Esophagus squamous epithelium (tissue), 5 donors: ENCODE measurements at regions not wholly inside any gene's neighbourhood (a gene's known extent, or its start where the extent isn't known, plus 50 kb on each side); places are given as distances from the start of the nearest gene placed in this dataset.

Experiments
- DNase-seq: peaks from one replicate; lab custom pipeline; 2025; lab: John Stamatoyannopoulos, UW
- H3K27ac ChIP-seq, 4 donors: fragments of 200-600 bp; sonication (generic); one replicate each; pipeline ENCODE4 v1.5.1; 2016 to 2019; ENCODE audit warnings: mild to moderate bottlenecking in 1 of 4
- H3K27me3 ChIP-seq, 4 donors: fragments of 200-600 bp; sonication (generic); 1 replicate in 3 of 4; 2 replicates in 1 of 4; pipeline versions ENCODE4 v1.5.1 to v1.6.0; 2017 to 2021; ENCODE audit warnings: antibody characterized with exemption in 1 of 4
- H3K36me3 ChIP-seq, 3 donors: fragments of 200-600 bp; sonication (generic); one replicate each; pipeline ENCODE4 v1.5.1; 2016 to 2019
- H3K4me1 ChIP-seq, 3 donors: fragments of 200-600 bp; sonication (generic); one replicate each; pipeline ENCODE4 v1.5.1; 2017 to 2019
- H3K4me3 ChIP-seq, 4 donors: fragments of 200-600 bp; sonication (generic); 1 replicate in 3 of 4; 2 replicates in 1 of 4; pipeline ENCODE4 v1.5.1; 2016 to 2019; ENCODE audit warnings: mild to moderate bottlenecking in 2 of 4, moderate library complexity in 1 of 4
- H3K9me3 ChIP-seq, 3 donors: fragments of 200-600 bp; sonication (generic); one replicate each; pipeline ENCODE4 v1.5.1; 2016 to 2019
- POLR2A ChIP-seq, 4 donors: fragments of 450-650 bp; IDR thresholded peaks; one replicate each; pipeline ENCODE4 v1.6.1; 2017; ENCODE audit warnings: antibody characterized with exemption in 4 of 4, mild to moderate bottlenecking in 4 of 4, moderate library complexity in 3 of 4
- WGBS, 2 donors: methylation state at CpG; one replicate each; pipeline ENCODE4 v1.1.5; 2018; 5-methylcytosine and 5-hydroxymethylcytosine counted together
- intact Hi-C: fragments of 100-400 bp; cut with DNase I; formaldehyde crosslinking; loops from one replicate; pipeline ENCODE4 v1.15.0; 2022
- TF ChIP-seq, protein P1 (sequence below), 6 experiments: fragments of 450-650 bp in 4 of 6; fragments of 200-600 bp in 2 of 6; sonication (generic) in 2 of 6; IDR thresholded peaks; one replicate each; pipeline ENCODE4 v1.5.1; 2016 to 2019; ENCODE audit warnings: antibody characterized with exemption in 6 of 6, mild to moderate bottlenecking in 4 of 6, moderate library complexity in 4 of 6
- donor health status: DM: yes; HTN: yes; CAD: no.

DNA sequence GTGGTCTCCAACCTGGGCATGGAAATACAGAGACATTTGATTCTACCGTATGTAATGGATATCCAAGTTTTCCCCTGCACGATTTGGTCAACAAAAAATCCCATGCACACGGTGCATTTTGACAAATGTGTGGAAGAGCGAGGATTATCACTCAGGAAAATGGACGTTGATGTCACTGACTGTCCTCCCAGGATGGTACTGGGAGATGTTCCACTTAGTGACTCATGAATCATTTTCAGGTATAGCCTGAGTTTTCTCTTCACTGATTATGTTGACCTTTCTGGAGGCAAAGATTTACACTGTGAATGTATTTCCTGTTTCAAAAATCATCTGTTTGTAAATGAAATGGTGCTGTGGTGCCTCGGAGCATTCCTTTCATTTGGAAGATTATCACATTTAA lies 596.7 kb upstream of the ADAMTS9 start:
- Histone ChIP-seq H3K27me3 (peaks cover 0 to 6% (median 0%) of the 10 kb centered on the region in 4 donors), H3K4me3 (no peak overlapping the region), H3K9me3 (no peaks in the 10 kb centered on the region), H3K36me3 (no peaks in the 10 kb centered on the region), H3K27ac (no peak overlapping the region), H3K4me1 (no peaks in the 10 kb centered on the region)
- WGBS, 2 donors: 54 to 66% methylated on average over 5 to 6 of the region's 6 CpGs
- TF ChIP-seq, protein P1, sequence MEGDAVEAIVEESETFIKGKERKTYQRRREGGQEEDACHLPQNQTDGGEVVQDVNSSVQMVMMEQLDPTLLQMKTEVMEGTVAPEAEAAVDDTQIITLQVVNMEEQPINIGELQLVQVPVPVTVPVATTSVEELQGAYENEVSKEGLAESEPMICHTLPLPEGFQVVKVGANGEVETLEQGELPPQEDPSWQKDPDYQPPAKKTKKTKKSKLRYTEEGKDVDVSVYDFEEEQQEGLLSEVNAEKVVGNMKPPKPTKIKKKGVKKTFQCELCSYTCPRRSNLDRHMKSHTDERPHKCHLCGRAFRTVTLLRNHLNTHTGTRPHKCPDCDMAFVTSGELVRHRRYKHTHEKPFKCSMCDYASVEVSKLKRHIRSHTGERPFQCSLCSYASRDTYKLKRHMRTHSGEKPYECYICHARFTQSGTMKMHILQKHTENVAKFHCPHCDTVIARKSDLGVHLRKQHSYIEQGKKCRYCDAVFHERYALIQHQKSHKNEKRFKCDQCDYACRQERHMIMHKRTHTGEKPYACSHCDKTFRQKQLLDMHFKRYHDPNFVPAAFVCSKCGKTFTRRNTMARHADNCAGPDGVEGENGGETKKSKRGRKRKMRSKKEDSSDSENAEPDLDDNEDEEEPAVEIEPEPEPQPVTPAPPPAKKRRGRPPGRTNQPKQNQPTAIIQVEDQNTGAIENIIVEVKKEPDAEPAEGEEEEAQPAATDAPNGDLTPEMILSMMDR (IDR thresholded peaks at IDR 0.05): no peak
- no peak for TF ChIP-seq POLR2A (IDR thresholded peaks at IDR 0.05)
- intact Hi-C loops: no loop called here
- DNase-seq: no peak

DNA sequence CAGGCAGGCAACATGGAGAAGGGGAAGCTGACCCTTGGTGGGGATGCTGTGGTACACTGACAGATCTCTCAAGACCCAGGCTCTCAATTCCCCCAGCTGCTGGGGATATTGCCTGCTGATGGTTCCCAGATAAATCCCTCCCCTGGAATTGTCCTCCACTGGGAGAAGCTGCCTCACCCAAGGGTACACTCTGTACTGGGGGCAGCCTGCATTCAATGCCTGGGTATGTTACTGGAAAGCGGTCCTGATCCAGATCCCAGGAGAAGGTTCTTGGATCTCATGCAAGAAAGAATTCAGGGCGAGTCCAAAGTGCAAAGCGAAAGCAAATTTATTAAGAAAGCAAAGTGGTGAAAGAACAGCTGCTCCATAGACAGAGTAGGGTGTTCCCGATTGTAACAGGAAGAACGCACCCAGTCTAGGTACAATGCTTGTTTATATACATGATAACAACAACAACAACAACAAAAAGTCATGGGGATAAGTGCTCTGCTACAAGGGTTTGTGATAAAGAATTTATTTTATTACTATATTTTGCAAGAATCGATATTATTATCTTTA lies 591.5 kb upstream of the ADAMTS9 start:
- 81 to 83% methylated on average over 6 of the region's 6 CpGs for WGBS, 2 donors
- no peak overlapping the region for H3K4me3 ChIP-seq
- TF ChIP-seq, protein P1 (IDR thresholded peaks at IDR 0.05): no peak
- TF ChIP-seq POLR2A (IDR thresholded peaks at IDR 0.05): no peak
- H3K36me3 ChIP-seq: no peaks in the 10 kb centered on the region
- intact Hi-C loops: no loop called here
- H3K9me3 ChIP-seq: no peaks in the 10 kb centered on the region
- no peaks in the 10 kb centered on the region for H3K4me1 ChIP-seq
- DNase-seq: no peak
- no peak overlapping the region for H3K27ac ChIP-seq
- peaks cover 0 to 6% (median 0%) of the 10 kb centered on the region in 4 donors for H3K27me3 ChIP-seq

DNA sequence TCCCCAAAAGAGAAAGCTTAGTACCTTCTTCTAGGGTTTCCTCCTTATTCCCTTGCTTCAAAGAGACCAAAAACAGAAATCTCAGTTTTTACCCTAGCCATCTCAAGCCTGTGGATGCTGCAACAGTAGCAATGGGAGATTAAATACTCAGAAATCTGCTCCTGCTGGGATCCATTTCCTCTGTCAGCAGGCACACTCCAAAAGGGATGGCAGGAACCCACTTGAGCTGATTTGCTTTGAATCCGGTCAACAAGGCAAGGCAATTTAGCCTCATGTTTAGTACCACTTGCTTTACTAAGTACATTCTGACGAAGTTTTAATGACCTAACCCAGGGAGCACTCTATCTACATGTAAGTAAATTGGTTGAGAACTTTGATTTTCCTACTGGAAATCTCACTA lies 590.0 kb upstream of the ADAMTS9 start:
- DNase-seq: no peak
- H3K27me3 ChIP-seq: no peaks in the 10 kb centered on the region
- H3K27ac ChIP-seq: no peak overlapping the region
- intact Hi-C loops: no loop called here
- no peak for TF ChIP-seq POLR2A (IDR thresholded peaks at IDR 0.05)
- TF ChIP-seq, protein P1 (IDR thresholded peaks at IDR 0.05): no peak
- no peaks in the 10 kb centered on the region for H3K36me3 ChIP-seq
- 60 to 83% methylated on average over 2 of the region's 2 CpGs for WGBS, 2 donors
- H3K4me1 ChIP-seq: no peaks in the 10 kb centered on the region
- no peaks in the 10 kb centered on the region for H3K9me3 ChIP-seq
- no peak overlapping the region for H3K4me3 ChIP-seq

DNA sequence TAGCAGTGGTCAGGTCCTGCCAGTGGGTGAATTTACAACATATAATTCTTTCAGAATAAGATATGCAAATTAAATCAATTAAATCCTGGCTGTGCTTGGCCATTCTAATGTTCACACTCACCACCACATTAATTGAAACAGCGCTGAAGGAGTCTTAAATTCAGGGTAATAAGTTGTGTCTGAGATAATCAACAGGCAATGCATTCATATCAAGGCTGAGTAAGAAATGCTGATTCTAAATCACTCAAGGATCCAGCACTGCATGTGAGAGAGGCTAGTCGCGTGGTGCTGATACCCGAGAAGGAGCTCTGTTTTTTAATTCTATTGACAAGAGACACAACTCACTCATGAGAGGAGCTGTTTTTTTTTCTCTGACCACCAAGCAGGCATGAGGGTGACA lies 588.8 kb upstream of the ADAMTS9 start:
- no peak for DNase-seq
- TF ChIP-seq, protein P1 (IDR thresholded peaks at IDR 0.05): no peak
- no peak for TF ChIP-seq POLR2A (IDR thresholded peaks at IDR 0.05)
- intact Hi-C loops: no loop called here

DNA sequence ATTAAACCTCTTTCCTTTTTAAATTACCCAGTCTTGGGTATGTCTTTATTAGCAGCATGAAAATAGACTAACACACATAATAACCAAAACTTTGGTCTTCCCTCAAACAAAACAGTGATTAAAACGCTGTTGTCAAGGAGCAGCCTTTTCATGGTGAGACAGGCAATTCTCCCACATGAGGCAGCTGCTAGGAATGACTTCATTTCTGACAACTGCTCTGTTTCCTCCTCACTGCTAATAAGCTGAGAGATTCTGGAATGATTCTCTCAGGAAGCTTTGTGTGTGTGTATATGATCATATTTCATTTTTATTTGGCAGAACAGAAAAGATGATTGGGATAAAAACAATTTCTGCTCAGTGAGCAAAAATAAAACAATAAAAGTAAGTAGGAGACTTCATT lies 580.6 kb upstream of the ADAMTS9 start:
- Histone ChIP-seq H3K36me3 (no peaks in the 10 kb centered on the region), H3K9me3 (no peaks in the 10 kb centered on the region), H3K27ac (no peak overlapping the region), H3K4me3 (no peak overlapping the region), H3K27me3 (no peaks in the 10 kb centered on the region), H3K4me1 (no peaks in the 10 kb centered on the region)
- intact Hi-C loops: no loop called here
- TF ChIP-seq, protein P1 (IDR thresholded peaks at IDR 0.05): no peak
- TF ChIP-seq POLR2A (IDR thresholded peaks at IDR 0.05): no peak
- WGBS, 2 donors: 27 to 40% methylated on average over 1 of the region's 1 CpG
- no peak for DNase-seq

More for the DNA sequence above, 588.8 kb upstream of the ADAMTS9 start:
- Histone ChIP-seq H3K27me3 (no peaks in the 10 kb centered on the region), H3K4me3 (no peak overlapping the region), H3K9me3 (no peaks in the 10 kb centered on the region), H3K36me3 (no peaks in the 10 kb centered on the region), H3K4me1 (no peaks in the 10 kb centered on the region), H3K27ac (no peak overlapping the region)
- WGBS, 2 donors: 60 to 61% methylated on average over 4 of the region's 4 CpGs
